NCI-H1417 treated with DMSO at 0.1 percent for 48 hours (cell line): ENCODE measurements at regions not wholly inside any gene's neighbourhood (a gene's known extent, or its start where the extent isn't known, plus 50 kb on each side); places are given as distances from the start of the nearest gene placed in this dataset.

Experiments
- DNase-seq: peaks from one replicate; lab custom pipeline; 2025; lab: John Stamatoyannopoulos, UW

DNA sequence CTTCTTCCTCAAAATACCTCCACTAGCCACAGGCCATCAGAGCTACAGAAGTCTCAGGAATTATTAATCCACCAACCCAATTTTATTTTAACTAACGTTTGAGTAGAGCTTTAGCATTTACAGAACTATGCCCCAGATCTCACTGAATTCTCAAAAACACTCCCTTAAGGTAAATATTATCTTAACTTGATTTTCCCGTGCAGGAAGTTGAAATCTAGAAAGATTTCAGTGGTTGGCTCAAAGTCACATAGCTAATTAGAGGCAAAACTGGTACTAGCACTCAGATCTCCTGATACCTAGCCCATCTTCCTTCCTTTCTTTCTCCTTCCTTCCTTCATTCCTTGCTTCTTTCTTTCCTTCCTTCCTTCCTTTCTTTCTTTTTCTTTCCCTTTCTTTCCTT is 298.3 kb downstream of the ENC1 start:
- DNase-seq = no peak

- DNase-seq = no peak
These were observed 299.3 kb downstream of the ENC1 start for GRCh38 chr5:74341221-74341620.

DNA sequence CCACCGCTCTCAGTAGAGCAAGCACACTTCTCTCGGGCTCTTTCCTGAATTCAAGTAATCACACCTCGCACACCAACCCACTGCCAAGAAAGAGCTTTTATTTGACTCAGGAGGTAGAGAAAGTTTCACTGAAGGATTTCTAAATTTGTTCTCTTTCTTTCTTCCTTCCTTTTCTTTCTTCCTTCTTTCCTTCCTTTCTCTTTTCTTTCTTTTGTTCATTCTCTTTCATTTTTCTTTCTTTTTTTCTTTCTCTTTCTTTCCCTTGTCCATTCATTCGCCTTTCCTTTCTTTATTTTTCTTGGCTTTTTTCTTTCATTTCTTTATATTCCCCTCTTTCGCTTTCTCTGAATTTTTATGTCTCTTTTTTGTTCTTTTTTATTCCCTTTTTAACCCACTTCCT is 300.1 kb downstream of the ENC1 start:
- DNase-seq = no peak

GRCh38 chr5:74337984-74338310 is 302.6 kb downstream of the ENC1 start:
- no peak for DNase-seq

DNA sequence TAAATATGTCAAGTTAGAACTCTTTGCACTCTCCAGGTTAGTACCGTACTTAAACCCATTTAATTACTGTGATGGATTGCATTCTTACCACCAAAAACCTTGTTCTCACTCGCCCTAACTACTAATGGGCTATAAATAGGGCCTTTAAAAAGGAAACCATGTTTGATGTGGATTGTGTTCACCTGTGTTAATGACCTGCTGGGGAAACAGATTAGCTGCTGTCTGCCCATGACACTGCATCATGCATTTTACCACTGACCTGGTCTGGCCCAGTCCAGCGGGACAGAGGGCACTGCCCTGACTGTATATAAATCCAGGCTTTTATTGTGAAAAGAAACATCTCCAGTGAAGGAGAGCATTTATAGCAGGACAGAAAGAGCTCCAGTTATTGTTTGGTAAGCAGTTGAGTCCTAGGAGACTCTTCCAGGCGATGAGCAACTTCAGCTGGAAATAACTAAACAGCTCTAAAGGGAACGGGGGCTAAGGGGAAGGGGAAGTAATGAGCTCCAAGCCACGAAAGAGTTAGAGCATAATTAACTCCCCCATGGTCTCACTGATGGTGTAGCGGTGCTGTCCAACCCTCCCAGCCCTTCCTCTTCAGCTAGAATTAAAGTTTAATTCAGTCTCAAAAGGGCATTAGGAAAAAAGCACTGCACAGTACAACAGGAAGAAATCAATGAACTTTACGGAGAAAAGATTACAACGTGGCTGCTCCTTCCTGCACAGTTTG is 303.1 kb downstream of the ENC1 start:
- no peak for DNase-seq

GRCh38 chr5:74336297-74336696 is 304.2 kb downstream of the ENC1 start:
- no peak for DNase-seq

- no peak for DNase-seq
These were observed 305.7 kb downstream of the ENC1 start for GRCh38 chr5:74334762-74335384.

DNA sequence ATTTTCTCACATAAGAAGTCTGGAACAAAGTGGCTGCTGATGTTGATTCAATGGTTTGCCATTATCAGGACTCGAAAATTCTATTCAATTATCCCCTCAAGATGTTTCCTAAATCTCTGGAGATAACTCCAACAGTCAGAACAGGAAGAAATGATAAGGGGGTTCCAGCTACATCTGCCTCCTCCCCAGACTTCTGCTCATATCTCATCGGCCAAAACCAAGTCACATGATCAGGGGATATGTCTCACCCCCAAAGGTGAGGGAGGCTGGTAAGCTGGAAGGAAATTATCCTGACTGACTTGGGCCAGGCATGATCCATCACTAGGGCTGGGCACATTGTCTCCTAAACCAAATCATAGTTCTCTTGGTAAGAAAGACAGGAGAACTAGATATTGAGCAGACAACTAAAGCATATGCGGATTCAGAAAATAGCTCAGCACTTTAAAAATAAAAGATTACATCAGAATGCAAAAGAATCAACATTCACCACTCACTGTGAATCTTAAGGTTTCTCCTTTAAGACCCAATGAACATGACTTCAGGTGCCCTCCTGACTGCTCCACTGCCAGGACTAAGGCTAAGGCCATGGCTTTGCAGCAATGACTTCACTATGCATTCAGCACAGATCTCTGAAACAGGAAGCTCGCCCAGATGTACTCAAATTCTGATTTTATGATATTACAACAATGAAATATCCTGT is 306.3 kb downstream of the ENC1 start:
- no peak for DNase-seq

- DNase-seq = no peak
These were observed 307.1 kb downstream of the ENC1 start for GRCh38 chr5:74333430-74333829.

DNA sequence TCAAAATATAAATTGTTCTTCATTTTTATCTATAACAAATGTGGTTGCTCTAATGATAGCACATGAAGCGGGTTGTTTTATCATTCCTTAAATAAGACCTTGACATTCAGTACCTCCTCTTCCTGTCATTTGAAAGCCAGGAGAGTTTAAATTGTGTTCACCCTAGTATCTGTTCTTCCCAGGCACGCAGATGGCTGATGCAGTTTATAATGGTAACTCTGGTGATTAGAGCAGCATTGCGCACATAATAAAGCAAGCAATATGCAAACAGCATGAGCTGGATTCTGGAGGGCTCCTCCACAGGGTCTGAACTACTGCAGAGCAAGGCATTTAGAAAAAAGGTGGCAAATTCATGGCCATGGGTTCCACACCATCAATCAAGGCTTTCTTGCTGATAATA is 307.8 kb downstream of the ENC1 start:
- DNase-seq = no peak

- DNase-seq = no peak
These were observed 308.5 kb downstream of the ENC1 start for GRCh38 chr5:74332006-74332405.

DNA sequence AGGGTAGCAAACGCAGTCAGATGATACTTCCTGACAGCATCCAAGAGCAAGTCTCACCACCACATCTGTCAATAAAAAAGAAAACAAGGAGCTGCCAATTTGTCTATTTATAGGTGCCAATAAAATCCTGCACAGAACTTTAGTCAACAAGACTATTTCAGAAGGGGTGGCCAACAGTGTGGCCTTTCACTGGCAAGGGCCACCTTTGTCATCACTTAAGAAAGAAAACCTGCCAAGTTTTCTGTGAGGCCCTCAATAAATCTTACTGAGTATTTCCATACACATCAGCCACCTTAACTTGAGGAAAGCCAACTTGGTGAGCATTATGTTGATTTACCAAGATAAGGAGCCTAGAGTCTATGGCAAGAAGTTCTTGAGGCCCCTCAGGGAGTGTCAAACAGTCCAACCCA is 312.3 kb downstream of the ENC1 start:
- no peak for DNase-seq

GRCh38 chr5:74327339-74327685 is 313.2 kb downstream of the ENC1 start:
- no peak for DNase-seq

DNA sequence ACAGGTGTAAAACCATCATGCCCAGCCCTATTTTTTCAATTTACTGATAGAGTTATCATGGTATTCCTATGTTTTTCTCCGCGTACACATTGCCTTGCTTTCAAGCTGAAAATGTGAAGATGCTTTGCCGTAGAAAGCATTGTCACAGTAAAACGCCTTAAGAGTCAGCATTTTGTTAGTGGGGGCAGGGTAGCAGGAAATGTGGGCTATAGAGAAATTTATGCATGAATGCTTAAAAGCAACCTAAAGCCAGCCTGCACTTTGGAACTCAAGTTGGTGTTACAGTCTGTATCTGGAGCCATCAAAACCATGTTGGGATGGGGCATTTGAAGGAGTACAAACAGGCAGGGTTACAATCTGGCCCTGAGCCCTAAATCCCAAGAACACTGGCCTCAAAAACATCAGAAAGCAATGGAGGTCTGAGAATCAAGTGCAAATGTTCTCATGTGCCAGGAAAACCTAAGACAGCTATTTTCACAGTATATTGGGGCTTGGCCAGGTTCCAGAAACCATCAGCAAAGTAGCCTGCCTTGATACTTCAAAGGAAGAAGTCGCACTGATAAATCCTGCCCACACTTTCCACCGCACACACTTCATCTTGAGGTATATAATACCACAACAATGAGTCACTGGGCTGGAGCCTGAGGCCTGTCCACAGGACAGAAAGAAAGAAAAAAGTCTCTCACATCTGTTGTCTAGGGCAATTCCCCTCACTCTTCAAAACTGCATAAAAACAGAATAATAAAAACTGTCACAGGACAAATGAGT is 313.8 kb downstream of the ENC1 start:
- DNase-seq = no peak

DNA sequence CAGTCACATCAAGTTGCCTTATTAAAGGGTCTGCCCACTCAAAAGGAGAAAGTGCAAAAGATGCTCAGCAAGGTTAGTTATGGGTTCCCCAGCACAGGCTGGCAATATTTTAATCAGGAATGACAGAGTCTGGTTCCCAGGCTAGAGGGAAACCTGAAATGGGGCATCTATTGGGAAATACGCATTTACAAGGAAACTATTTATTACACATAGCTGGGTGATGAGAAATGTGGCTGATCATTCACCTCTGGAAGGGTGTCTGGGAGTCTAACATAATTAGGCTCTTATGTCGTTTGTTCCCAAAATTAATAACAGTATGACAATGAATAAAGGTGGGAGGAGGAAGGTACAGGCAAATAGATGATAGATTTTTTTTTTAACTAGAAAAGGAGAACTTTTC is 314.7 kb downstream of the ENC1 start:
- DNase-seq = no peak

DNA sequence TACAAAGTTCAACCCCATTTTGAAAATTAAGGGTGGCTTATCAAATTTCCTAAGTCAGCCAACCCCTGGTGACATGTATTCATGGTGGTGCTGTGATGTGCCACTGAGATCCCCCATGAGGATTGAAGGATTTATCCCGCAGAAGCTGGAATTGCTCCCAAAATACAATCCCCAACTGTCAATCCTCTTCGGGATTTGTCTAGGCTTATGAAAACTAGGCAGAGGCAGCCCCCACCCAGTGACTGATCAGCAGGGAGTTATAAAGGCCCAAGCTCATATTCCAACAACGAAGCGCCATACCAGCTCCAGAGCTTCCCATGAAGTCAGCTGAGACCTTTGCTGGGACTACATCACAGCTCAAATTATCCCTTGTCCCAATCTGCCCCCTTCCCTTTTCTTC is 316.0 kb downstream of the ENC1 start:
- no peak for DNase-seq

DNA sequence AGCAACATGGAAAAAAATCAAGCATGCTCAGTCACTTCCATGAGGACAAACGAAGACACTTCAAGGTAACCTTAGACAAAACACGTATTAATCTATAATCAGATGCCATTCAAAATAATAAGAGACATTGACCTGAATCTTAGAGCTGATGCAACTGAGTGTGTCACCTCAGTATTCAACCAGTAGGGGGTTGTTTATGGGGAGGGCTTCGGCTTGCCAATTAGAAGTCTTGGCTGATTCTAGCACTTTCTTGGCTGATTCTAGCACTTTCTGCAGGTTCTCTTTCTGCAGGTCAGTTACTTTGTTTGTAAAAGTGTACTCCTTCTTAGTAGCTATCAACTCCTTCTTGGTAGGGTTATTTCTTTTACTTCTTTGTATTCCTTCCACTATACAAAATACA is 317.6 kb downstream of the ENC1 start:
- no peak for DNase-seq

- DNase-seq = no peak
These were observed 318.3 kb downstream of the ENC1 start for GRCh38 chr5:74322191-74322590.

DNA sequence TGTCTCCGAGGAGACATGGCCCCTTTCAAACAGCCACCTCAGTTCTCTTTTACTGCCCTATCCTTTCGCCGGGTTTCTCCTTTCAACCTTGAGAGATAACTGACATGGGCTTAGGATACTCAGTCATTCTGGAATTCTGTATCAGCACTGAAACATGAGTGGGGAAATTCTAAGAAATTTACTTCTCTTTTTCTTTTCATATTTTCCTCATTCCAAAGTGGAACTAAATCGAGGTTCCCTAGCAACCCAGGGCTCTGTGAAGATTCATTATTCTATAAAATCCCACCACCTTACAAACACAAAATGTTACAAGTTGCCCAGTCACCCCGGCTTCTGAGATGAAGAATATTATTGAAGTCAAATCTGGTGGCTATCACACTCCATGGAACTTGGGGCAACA is 319.2 kb downstream of the ENC1 start:
- DNase-seq = no peak

DNA sequence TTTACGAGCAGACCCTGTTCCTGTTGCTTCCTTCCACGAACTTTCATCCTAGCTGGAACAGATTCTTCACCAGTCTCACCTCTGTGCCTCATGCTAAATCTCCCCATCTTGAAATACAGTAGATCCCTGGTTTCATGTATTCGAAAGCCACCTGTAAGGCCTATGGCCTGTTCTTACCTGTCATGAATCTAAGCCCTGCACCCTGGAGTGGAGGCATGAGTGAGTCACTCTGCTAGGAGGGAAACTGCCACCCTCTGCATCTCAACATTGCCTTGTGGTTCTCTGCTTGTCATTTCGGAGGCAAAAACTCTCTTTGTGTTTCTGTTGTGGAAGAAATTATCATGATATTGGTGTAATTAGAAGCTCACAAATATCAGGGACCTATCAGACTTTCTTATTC is 320.0 kb downstream of the ENC1 start:
- no peak for DNase-seq

DNA sequence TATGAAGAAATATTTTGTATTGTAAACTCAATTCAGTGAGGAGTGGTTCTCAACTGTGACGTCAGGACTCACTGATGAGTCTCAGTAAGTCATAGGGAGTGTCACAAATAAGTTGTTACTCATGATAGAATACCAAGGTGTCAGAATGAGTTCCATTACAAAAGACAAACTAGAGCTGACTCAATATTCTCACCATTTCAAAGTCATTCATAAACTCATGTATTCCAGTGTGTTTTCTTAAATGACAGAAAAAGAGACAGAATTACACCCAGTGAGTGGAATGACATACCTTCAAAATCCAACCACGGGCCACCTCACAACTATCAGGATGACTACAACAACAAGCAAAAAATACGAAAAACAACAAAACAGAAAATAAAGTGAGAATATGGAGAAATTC is 321.5 kb downstream of the ENC1 start:
- no peak for DNase-seq

DNA sequence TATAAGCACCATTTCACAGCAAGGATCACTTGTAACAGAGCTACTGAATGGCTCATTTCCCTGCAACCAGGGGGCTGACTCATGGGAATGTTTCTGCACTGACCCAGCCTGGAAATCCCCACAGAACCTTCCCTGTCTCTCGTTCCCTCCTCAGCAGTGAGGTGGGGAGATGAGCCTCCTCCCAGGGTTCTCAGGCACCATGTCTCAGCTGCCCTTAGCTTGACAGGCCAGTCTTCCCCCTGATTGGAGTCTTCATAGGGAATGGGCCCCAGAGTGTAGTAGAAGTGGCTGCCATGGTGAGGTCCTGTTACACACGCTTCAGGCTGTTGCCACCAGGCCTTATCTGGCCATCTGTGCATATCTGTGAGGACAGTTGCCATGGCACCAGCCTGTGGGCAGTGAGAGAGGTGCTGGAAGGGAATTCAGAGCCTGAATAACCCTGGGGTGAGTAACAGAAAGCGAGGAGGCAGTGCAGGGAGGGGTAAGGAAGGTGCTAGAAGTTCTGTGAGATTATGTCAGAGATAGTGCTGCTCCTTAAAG is 324.4 kb downstream of the ENC1 start:
- no peak for DNase-seq

DNA sequence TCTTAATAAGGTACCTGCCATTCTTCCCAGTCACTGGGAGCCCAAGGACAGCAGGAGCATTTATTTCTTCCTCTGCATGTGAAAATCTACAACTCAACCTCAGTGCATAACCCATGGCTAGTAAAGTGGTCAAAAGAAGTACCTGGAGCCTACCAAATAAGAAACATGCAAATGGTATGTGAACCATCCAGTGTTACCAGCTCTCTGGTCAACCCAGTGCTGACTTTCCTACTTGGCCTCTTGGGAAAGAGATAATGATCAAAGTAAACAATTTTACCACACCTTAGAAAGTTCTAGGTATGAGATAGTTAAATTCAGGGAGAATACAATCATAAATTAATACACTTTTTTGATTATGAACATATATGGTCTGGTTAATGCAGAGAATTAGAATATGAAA is 325.6 kb downstream of the ENC1 start:
- no peak for DNase-seq
